Hepatocyte (in vitro differentiated cells): ENCODE measurements at regions not wholly inside any gene's neighbourhood (a gene's known extent, or its start where the extent isn't known, plus 50 kb on each side); places are given as distances from the start of the nearest gene placed in this dataset.

Source experiments
- DNase-seq: peaks from one replicate; pipeline ENCODE4 v3.0.0-alpha.2; 2016; ENCODE audit warnings: low spot score
- H2AFZ ChIP-seq: fragments of 200-600 bp; sonication (generic); 2 replicates; pipeline ENCODE4 v1.6.0; 2016; ENCODE audit warnings: antibody characterized with exemption, mild to moderate bottlenecking
- H3K27ac ChIP-seq: fragments of 200-600 bp; sonication (generic); 2 replicates; pipeline ENCODE4 v1.5.1; 2016; ENCODE audit warnings: mild to moderate bottlenecking
- H3K27me3 ChIP-seq: fragments of 200-600 bp; sonication (generic); 2 replicates; pipeline ENCODE4 v1.6.1; 2016
- H3K36me3 ChIP-seq: fragments of 200-600 bp; sonication (generic); replicated peaks from 2 replicates; pipeline ENCODE4 v1.5.1; 2016; ENCODE audit warnings: low read depth; ENCODE audit not compliant: insufficient read depth
- H3K4me1 ChIP-seq: fragments of 200-600 bp; sonication (generic); 2 replicates; pipeline ENCODE4 v1.5.1; 2016; ENCODE audit warnings: mild to moderate bottlenecking, moderate library complexity; ENCODE audit not compliant: insufficient read depth
- H3K4me2 ChIP-seq: fragments of 200-600 bp; sonication (generic); 2 replicates; pipeline ENCODE4 v1.6.0; 2016
- H3K4me3 ChIP-seq: fragments of 200-600 bp; sonication (generic); 2 replicates; pipeline ENCODE4 v1.5.1; 2016; ENCODE audit warnings: mild to moderate bottlenecking
- H3K79me2 ChIP-seq: fragments of 200-600 bp; sonication (generic); 2 replicates; pipeline ENCODE4 v1.6.0; 2017; ENCODE audit warnings: mild to moderate bottlenecking
- H3K9me2 ChIP-seq: fragments of 200-600 bp; sonication (generic); replicated peaks from 2 replicates; pipeline ENCODE4 v1.6.0; 2017; ENCODE audit warnings: mild to moderate bottlenecking; ENCODE audit not compliant: insufficient read depth
- H3K9me3 ChIP-seq: fragments of 200-600 bp; sonication (generic); 2 replicates; pipeline ENCODE4 v1.5.1; 2016; ENCODE audit warnings: low read depth, mild to moderate bottlenecking
- H4K20me1 ChIP-seq: fragments of 200-600 bp; sonication (generic); 2 replicates; pipeline ENCODE4 v1.6.0; 2016; ENCODE audit warnings: mild to moderate bottlenecking; ENCODE audit not compliant: insufficient read depth, poor library complexity, severe bottlenecking
- CTCF ChIP-seq: fragments of 200-600 bp; sonication (generic); IDR thresholded peaks from 2 replicates; pipeline ENCODE4 v1.5.1; 2016; ENCODE audit warnings: antibody characterized with exemption, mild to moderate bottlenecking; ENCODE audit not compliant: poor library complexity
- EZH2 ChIP-seq: fragments of 200-600 bp; sonication (generic); IDR thresholded peaks from 2 replicates; pipeline ENCODE4 v1.6.1; 2016; ENCODE audit warnings: antibody characterized with exemption, mild to moderate bottlenecking, borderline replicate concordance
- EZH2phosphoT487 ChIP-seq: fragments of 200-600 bp; sonication (generic); IDR thresholded peaks from one replicate; pipeline ENCODE4 v1.6.1; 2018; ENCODE audit warnings: antibody characterized with exemption, mild to moderate bottlenecking, low read depth, moderate library complexity; ENCODE audit not compliant: unreplicated experiment, severe bottlenecking
- WGBS: methylation state at CpG from one replicate; pipeline ENCODE4 v1.1.6; 2016; ENCODE audit warnings: low lambda C conversion rate; ENCODE audit errors: missing lambda C conversion rate; 5-methylcytosine and 5-hydroxymethylcytosine counted together

GRCh38 chr2:216769626-216770025 is 74.3 kb upstream of the IGFBP5 start:
- Histone ChIP-seq H3K4me1 (peaks cover 18% of the 10 kb centered on the region), H3K4me3 (no peak overlapping the region), H3K9me2 (no peaks in the 10 kb centered on the region), H3K27me3 (no peaks in the 10 kb centered on the region), H3K79me2 (no peaks in the 10 kb centered on the region), H3K36me3 (no peaks in the 10 kb centered on the region), H3K27ac (no peak overlapping the region), H4K20me1 (no peaks in the 10 kb centered on the region), H2AFZ (no peak overlapping the region), H3K4me2 (no peak overlapping the region), H3K9me3 (no peaks in the 10 kb centered on the region)
- TF ChIP-seq CTCF: no peak
- TF ChIP-seq EZH2phosphoT487: no peak
- no peak for DNase-seq

- Histone ChIP-seq H3K36me3 (no peaks in the 10 kb centered on the region), H3K27ac (no peak overlapping the region), H3K9me3 (no peaks in the 10 kb centered on the region), H3K4me1 (peaks cover 18% of the 10 kb centered on the region), H3K27me3 (no peaks in the 10 kb centered on the region), H3K9me2 (no peaks in the 10 kb centered on the region), H4K20me1 (no peaks in the 10 kb centered on the region), H3K4me2 (no peak overlapping the region), H3K4me3 (no peak overlapping the region), H2AFZ (no peak overlapping the region), H3K79me2 (no peaks in the 10 kb centered on the region)
- no peak for DNase-seq
- no peak for TF ChIP-seq EZH2
- no peak for TF ChIP-seq EZH2phosphoT487
- no peak for TF ChIP-seq CTCF
- WGBS: 57% methylated on average over 3 of the region's 3 CpGs
These were observed 73.6 kb upstream of the IGFBP5 start for GRCh38 chr2:216768908-216769411.

GRCh38 chr2:216765761-216766262 is 70.5 kb upstream of the IGFBP5 start:
- DNase-seq: peak; percentile 56
- no peak overlapping the region for H3K4me3 ChIP-seq
- no peaks in the 10 kb centered on the region for H3K27me3 ChIP-seq
- H3K27ac ChIP-seq: peak overlapping the region; percentile 78
- no peaks in the 10 kb centered on the region for H3K79me2 ChIP-seq
- TF ChIP-seq EZH2 (no peak), EZH2phosphoT487 (peak; percentile 44)
- peak overlapping the region; percentile 60 for H3K4me2 ChIP-seq
- no peaks in the 10 kb centered on the region for H3K9me3 ChIP-seq
- WGBS: 18% methylated on average over 9 of the region's 11 CpGs
- peaks cover 22% of the 10 kb centered on the region for H3K4me1 ChIP-seq
- H2AFZ ChIP-seq: peak overlapping the region; percentile 59
- H3K9me2 ChIP-seq: no peaks in the 10 kb centered on the region
- H3K36me3 ChIP-seq: no peaks in the 10 kb centered on the region
- H4K20me1 ChIP-seq: no peaks in the 10 kb centered on the region

- H3K79me2 ChIP-seq: no peaks in the 10 kb centered on the region
- H3K9me2 ChIP-seq: no peaks in the 10 kb centered on the region
- H3K4me2 ChIP-seq: no peak overlapping the region
- no peak overlapping the region for H3K4me3 ChIP-seq
- no peaks in the 10 kb centered on the region for H3K27me3 ChIP-seq
- H4K20me1 ChIP-seq: no peaks in the 10 kb centered on the region
- no peak overlapping the region for H2AFZ ChIP-seq
- H3K9me3 ChIP-seq: no peaks in the 10 kb centered on the region
- H3K27ac ChIP-seq: no peak overlapping the region
- H3K4me1 ChIP-seq: peaks cover 22% of the 10 kb centered on the region
- DNase-seq: no peak
- TF ChIP-seq CTCF: no peak
- no peak for TF ChIP-seq EZH2phosphoT487
- TF ChIP-seq EZH2: no peak
- no peaks in the 10 kb centered on the region for H3K36me3 ChIP-seq
These were observed 68.0 kb upstream of the IGFBP5 start for GRCh38 chr2:216763396-216763795.
